ACC112 (cell line): ENCODE measurements at regions not wholly inside any gene's neighbourhood (a gene's known extent, or its start where the extent isn't known, plus 50 kb on each side); places are given as distances from the start of the nearest gene placed in this dataset.

ENCODE experiments used
- H2AFZ ChIP-seq: fragments of 200-600 bp; sonication (generic); one replicate; pipeline ENCODE4 v1.6.0; 2017; ENCODE audit warnings: antibody characterized with exemption, low read length; ENCODE audit not compliant: unreplicated experiment
- H3K27ac ChIP-seq: fragments of 200-600 bp; sonication (generic); 2 replicates; pipeline ENCODE4 v1.5.1; 2014; ENCODE audit warnings: low read depth, mild to moderate bottlenecking, antibody characterized with exemption, low read length, moderate library complexity
- H3K27me3 ChIP-seq: fragments of 200-600 bp; sonication (generic); 2 replicates; pipeline ENCODE4 v1.6.1; 2014; ENCODE audit warnings: mild to moderate bottlenecking, antibody characterized with exemption, low read length, moderate library complexity, mixed read lengths; ENCODE audit not compliant: insufficient read depth
- H3K36me3 ChIP-seq: fragments of 200-600 bp; sonication (generic); 2 replicates; pipeline ENCODE4 v1.6.1; 2016; ENCODE audit warnings: mild to moderate bottlenecking, antibody characterized with exemption, low read length, moderate library complexity, mixed read lengths; ENCODE audit not compliant: insufficient read depth
- H3K4me1 ChIP-seq: fragments of 200-600 bp; sonication (generic); one replicate; pipeline ENCODE4 v1.6.1; 2016; ENCODE audit warnings: low read length, mixed read lengths; ENCODE audit not compliant: insufficient read depth, unreplicated experiment, control insufficient read depth
- H3K4me3 ChIP-seq: fragments of 200-600 bp; sonication (generic); 2 replicates; pipeline ENCODE4 v1.5.1; 2014; ENCODE audit warnings: mild to moderate bottlenecking, low read depth, low read length
- H3K79me2 ChIP-seq: fragments of 200-600 bp; sonication (generic); one replicate; pipeline ENCODE4 v1.6.0; 2016; ENCODE audit warnings: low read length; ENCODE audit not compliant: control insufficient read depth, unreplicated experiment, insufficient read depth

- no peaks in the 10 kb centered on the region for H3K36me3 ChIP-seq
- no peak overlapping the region for H3K27ac ChIP-seq
- H2AFZ ChIP-seq, result no peak overlapping the region
- no peaks in the 10 kb centered on the region for H3K27me3 ChIP-seq
- peaks cover 4% of the 10 kb centered on the region for H3K4me1 ChIP-seq
- no peaks in the 10 kb centered on the region for H3K79me2 ChIP-seq
- H3K4me3 ChIP-seq, result no peak overlapping the region
These were observed 616.2 kb upstream of the GRIA3 start for GRCh38 chrX:122567911-122568310.

GRCh38 chrX:122572461-122572860 is 611.6 kb upstream of the GRIA3 start:
- H3K79me2 ChIP-seq, result no peaks in the 10 kb centered on the region
- H3K4me3 ChIP-seq, result no peak overlapping the region
- H3K4me1 ChIP-seq, result no peaks in the 10 kb centered on the region
- no peaks in the 10 kb centered on the region for H3K36me3 ChIP-seq
- H3K27ac ChIP-seq, result no peak overlapping the region
- H3K27me3 ChIP-seq, result no peaks in the 10 kb centered on the region
- no peak overlapping the region for H2AFZ ChIP-seq

GRCh38 chrX:122579036-122579435 is 605.0 kb upstream of the GRIA3 start:
- Histone ChIP-seq H3K27me3 (no peaks in the 10 kb centered on the region), H2AFZ (no peak overlapping the region), H3K36me3 (no peaks in the 10 kb centered on the region), H3K27ac (no peak overlapping the region), H3K4me3 (no peak overlapping the region), H3K79me2 (no peaks in the 10 kb centered on the region), H3K4me1 (no peaks in the 10 kb centered on the region)

- H2AFZ ChIP-seq, result no peak overlapping the region
- H3K79me2 ChIP-seq, result no peaks in the 10 kb centered on the region
- H3K27me3 ChIP-seq, result no peaks in the 10 kb centered on the region
- H3K4me1 ChIP-seq, result no peaks in the 10 kb centered on the region
- H3K27ac ChIP-seq, result no peak overlapping the region
- H3K36me3 ChIP-seq, result no peaks in the 10 kb centered on the region
- H3K4me3 ChIP-seq, result no peak overlapping the region
These were observed 604.6 kb upstream of the GRIA3 start for GRCh38 chrX:122579526-122579925.

- Histone ChIP-seq H3K4me3 (no peak overlapping the region), H3K27ac (no peak overlapping the region), H3K27me3 (no peaks in the 10 kb centered on the region), H3K36me3 (no peaks in the 10 kb centered on the region), H2AFZ (no peak overlapping the region), H3K79me2 (no peaks in the 10 kb centered on the region), H3K4me1 (no peaks in the 10 kb centered on the region)
These were observed 601.7 kb upstream of the GRIA3 start for GRCh38 chrX:122582280-122582974.

GRCh38 chrX:122582975-122583305 is 601.1 kb upstream of the GRIA3 start:
- Histone ChIP-seq H3K36me3 (no peaks in the 10 kb centered on the region), H3K4me1 (no peaks in the 10 kb centered on the region), H3K27ac (no peak overlapping the region), H3K4me3 (no peak overlapping the region), H3K79me2 (no peaks in the 10 kb centered on the region), H2AFZ (no peak overlapping the region), H3K27me3 (no peaks in the 10 kb centered on the region)

- no peaks in the 10 kb centered on the region for H3K79me2 ChIP-seq
- no peak overlapping the region for H3K27ac ChIP-seq
- no peak overlapping the region for H3K4me3 ChIP-seq
- no peaks in the 10 kb centered on the region for H3K27me3 ChIP-seq
- no peaks in the 10 kb centered on the region for H3K4me1 ChIP-seq
- H3K36me3 ChIP-seq, result no peaks in the 10 kb centered on the region
- no peak overlapping the region for H2AFZ ChIP-seq
These were observed 600.5 kb upstream of the GRIA3 start for GRCh38 chrX:122583551-122583950.

- Histone ChIP-seq H3K4me1 (no peaks in the 10 kb centered on the region), H3K27ac (no peak overlapping the region), H2AFZ (no peak overlapping the region), H3K36me3 (no peaks in the 10 kb centered on the region), H3K27me3 (no peaks in the 10 kb centered on the region), H3K4me3 (no peak overlapping the region), H3K79me2 (no peaks in the 10 kb centered on the region)
These were observed 599.1 kb upstream of the GRIA3 start for GRCh38 chrX:122584981-122585380.

- H3K4me1 ChIP-seq, result no peaks in the 10 kb centered on the region
- H3K27me3 ChIP-seq, result no peaks in the 10 kb centered on the region
- H3K79me2 ChIP-seq, result no peaks in the 10 kb centered on the region
- H3K4me3 ChIP-seq, result no peak overlapping the region
- no peaks in the 10 kb centered on the region for H3K36me3 ChIP-seq
- H2AFZ ChIP-seq, result no peak overlapping the region
- H3K27ac ChIP-seq, result no peak overlapping the region
These were observed 597.2 kb upstream of the GRIA3 start for GRCh38 chrX:122586831-122587230.

GRCh38 chrX:122591546-122591945 is 592.5 kb upstream of the GRIA3 start:
- Histone ChIP-seq H3K4me1 (no peaks in the 10 kb centered on the region), H3K36me3 (no peaks in the 10 kb centered on the region), H3K4me3 (no peak overlapping the region)

GRCh38 chrX:122596998-122597397 is 587.1 kb upstream of the GRIA3 start:
- Histone ChIP-seq H3K27me3 (no peaks in the 10 kb centered on the region), H3K36me3 (no peaks in the 10 kb centered on the region), H3K4me1 (no peaks in the 10 kb centered on the region)

More at GRCh38 chrX:122591546-122591945, 592.5 kb upstream of the GRIA3 start:
- Histone ChIP-seq H3K79me2 (no peaks in the 10 kb centered on the region), H3K27me3 (no peaks in the 10 kb centered on the region), H3K27ac (no peak overlapping the region), H2AFZ (no peak overlapping the region)

More at GRCh38 chrX:122596998-122597397, 587.1 kb upstream of the GRIA3 start:
- no peak overlapping the region for H3K4me3 ChIP-seq
- no peak overlapping the region for H3K27ac ChIP-seq
- H2AFZ ChIP-seq, result no peak overlapping the region
- H3K79me2 ChIP-seq, result no peaks in the 10 kb centered on the region
